DND-41 (cell line): ENCODE measurements at regions not wholly inside any gene's neighbourhood (a gene's known extent, or its start where the extent isn't known, plus 50 kb on each side); places are given as distances from the start of the nearest gene placed in this dataset.

Experiments used
- ATAC-seq: fragments of 200-7000 bp; cut with Tn5 transposase; 3 replicates; pipeline ENCODE4 v1.9.1; 2021; ENCODE audit warnings: low read depth; ENCODE audit not compliant: insufficient read depth
- DNase-seq: peaks from one replicate; pipeline ENCODE4 v3.0.0-alpha.2; 2020
- H2AFZ ChIP-seq: 2 replicates; pipeline ENCODE4 v1.6.0; 2012; ENCODE audit warnings: low read depth, low read length
- H3K27ac ChIP-seq: 2 replicates; pipeline ENCODE4 v1.5.1; 2012; ENCODE audit warnings: low read length, inconsistent platforms
- H3K27me3 ChIP-seq: fragments of 200-600 bp; sonication (generic); 2 replicates; pipeline ENCODE4 v1.6.0; 2012; ENCODE audit warnings: low read length, mild to moderate bottlenecking, inconsistent platforms; ENCODE audit not compliant: insufficient read depth, poor library complexity
- H3K36me3 ChIP-seq: 2 replicates; pipeline ENCODE4 v1.5.1; 2012; ENCODE audit warnings: low read length, inconsistent platforms; ENCODE audit not compliant: insufficient read depth
- H3K4me1 ChIP-seq: 2 replicates; pipeline ENCODE4 v1.5.1; 2012; ENCODE audit warnings: mild to moderate bottlenecking, low read length; ENCODE audit not compliant: insufficient read depth
- H3K4me2 ChIP-seq: 2 replicates; pipeline ENCODE4 v1.6.0; 2012; ENCODE audit warnings: mild to moderate bottlenecking, moderate library complexity, low read length, inconsistent platforms; ENCODE audit not compliant: insufficient read depth
- H3K4me3 ChIP-seq, 2 experiments: fragments of 200-600 bp in 1 of 2; shearing (Covaris generic) in 1 of 2; 2 replicates each; pipeline ENCODE4 v1.5.1; 2012 to 2016; ENCODE audit warnings: inconsistent platforms in 2 of 2, low read length in 2 of 2, mild to moderate bottlenecking in 2 of 2, low read depth in 1 of 2, moderate library complexity in 1 of 2
- H3K79me2 ChIP-seq: 2 replicates; pipeline ENCODE4 v1.6.0; 2012; ENCODE audit warnings: low read length, inconsistent platforms; ENCODE audit not compliant: insufficient read depth
- H3K9ac ChIP-seq: 2 replicates; pipeline ENCODE4 v1.6.0; 2012; ENCODE audit warnings: low read depth, mild to moderate bottlenecking, inconsistent platforms, low read length, moderate library complexity
- H3K9me3 ChIP-seq: 2 replicates; pipeline ENCODE4 v1.5.1; 2012; ENCODE audit warnings: low read length, moderate library complexity, mild to moderate bottlenecking, inconsistent platforms; ENCODE audit not compliant: insufficient read depth, severe bottlenecking
- H4K20me1 ChIP-seq: 2 replicates; pipeline ENCODE4 v1.6.0; 2012; ENCODE audit warnings: low read length; ENCODE audit not compliant: insufficient read depth
- EZH2 ChIP-seq: IDR thresholded peaks from 3 replicates; pipeline ENCODE4 v1.6.1; 2012; ENCODE audit warnings: borderline replicate concordance, low read depth, mild to moderate bottlenecking, moderate library complexity, low read length, inconsistent platforms; ENCODE audit not compliant: severe bottlenecking
- TF ChIP-seq, protein P1 (sequence below): IDR thresholded peaks from 2 replicates; pipeline ENCODE4 v1.5.1; 2012; ENCODE audit warnings: borderline replicate concordance, low read length, moderate library complexity, mild to moderate bottlenecking; ENCODE audit not compliant: poor library complexity, severe bottlenecking; ENCODE audit errors: extremely low read depth

DNA sequence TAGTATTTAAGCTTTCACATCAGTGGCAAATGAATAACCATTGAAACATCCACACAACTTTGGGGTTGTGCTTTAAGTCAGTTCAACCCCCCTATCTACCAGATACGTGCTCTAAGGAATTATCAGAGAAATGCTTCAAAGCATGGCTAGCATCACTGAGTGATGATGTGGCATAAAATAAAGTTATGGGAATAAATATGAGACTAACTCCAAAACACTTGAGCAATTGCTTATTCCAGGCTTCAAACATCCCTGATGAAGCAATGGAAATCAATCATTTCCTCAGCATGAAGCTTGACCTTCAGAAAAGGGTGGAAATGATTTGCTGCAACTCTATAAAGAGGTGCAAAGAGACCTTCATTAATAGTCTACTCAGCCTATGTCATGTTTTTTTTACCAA is 292.0 kb upstream of the SMC2 start:
- Histone ChIP-seq H3K4me3 (no peak overlapping the region), H3K27me3 (no peaks in the 10 kb centered on the region), H3K79me2 (no peaks in the 10 kb centered on the region), H4K20me1 (no peaks in the 10 kb centered on the region), H2AFZ (no peak overlapping the region), H3K9me3 (no peaks in the 10 kb centered on the region), H3K36me3 (no peaks in the 10 kb centered on the region), H3K4me2 (no peak overlapping the region), H3K4me1 (no peaks in the 10 kb centered on the region), H3K9ac (no peak overlapping the region), H3K27ac (no peak overlapping the region)
- TF ChIP-seq EZH2, result no peak
- TF ChIP-seq, protein P1, sequence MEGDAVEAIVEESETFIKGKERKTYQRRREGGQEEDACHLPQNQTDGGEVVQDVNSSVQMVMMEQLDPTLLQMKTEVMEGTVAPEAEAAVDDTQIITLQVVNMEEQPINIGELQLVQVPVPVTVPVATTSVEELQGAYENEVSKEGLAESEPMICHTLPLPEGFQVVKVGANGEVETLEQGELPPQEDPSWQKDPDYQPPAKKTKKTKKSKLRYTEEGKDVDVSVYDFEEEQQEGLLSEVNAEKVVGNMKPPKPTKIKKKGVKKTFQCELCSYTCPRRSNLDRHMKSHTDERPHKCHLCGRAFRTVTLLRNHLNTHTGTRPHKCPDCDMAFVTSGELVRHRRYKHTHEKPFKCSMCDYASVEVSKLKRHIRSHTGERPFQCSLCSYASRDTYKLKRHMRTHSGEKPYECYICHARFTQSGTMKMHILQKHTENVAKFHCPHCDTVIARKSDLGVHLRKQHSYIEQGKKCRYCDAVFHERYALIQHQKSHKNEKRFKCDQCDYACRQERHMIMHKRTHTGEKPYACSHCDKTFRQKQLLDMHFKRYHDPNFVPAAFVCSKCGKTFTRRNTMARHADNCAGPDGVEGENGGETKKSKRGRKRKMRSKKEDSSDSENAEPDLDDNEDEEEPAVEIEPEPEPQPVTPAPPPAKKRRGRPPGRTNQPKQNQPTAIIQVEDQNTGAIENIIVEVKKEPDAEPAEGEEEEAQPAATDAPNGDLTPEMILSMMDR, result no peak
- DNase-seq (no peak), ATAC-seq (no peak)

DNA sequence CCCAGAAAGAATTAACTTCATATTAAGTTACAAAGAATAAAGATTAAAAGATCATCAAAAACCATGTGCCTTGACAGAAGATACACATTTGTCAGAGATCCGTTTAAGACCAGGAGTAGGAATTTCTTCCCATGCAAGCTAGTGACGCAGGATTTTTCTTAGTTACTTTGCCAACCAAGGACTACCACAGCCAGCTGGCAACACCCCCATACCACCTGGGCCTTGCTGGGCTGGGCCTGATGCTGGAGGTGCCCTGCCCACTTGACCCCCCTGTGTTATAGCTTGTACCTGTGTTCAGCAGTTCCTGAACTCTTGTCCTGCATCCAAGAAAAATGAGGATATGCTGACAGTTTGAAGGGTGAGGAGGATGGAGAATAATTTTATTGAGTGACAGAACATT is 290.9 kb upstream of the SMC2 start:
- TF ChIP-seq, protein P1, result no peak
- no peak for TF ChIP-seq EZH2
- H3K79me2 ChIP-seq, result no peaks in the 10 kb centered on the region

DNA sequence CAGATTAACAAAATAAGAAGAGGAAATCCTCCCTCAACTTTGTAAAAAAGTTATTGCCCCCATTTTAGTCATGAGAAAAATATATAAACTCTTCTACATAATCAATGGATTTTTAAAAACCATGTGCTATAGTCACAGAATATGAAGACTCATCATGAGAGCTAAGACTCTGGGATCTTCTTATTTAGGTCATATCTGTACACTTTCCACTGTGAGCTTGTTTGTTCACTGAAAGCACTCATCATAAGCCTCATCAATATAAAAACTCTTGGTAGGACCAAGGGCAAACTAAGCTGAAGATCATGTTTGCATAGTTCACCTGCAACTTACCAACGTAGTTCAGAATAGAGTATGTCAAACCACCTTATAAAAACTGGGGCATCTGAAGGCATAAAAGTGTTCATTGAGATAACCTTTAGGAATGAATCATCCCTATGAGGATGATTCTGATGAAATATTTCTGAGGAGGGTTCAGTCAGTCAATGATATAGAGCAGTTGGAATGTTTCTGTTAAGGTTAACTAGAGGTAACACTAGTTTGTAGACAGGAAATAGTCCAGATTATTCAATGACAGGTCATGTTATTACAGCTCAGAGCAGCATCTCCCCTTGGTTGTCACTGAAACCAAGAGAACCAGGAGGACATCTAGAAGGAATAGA is 289.9 kb upstream of the SMC2 start:
- Histone ChIP-seq H3K4me1 (no peaks in the 10 kb centered on the region), H2AFZ (no peak overlapping the region), H3K27ac (no peak overlapping the region), H3K4me2 (no peak overlapping the region), H3K27me3 (no peaks in the 10 kb centered on the region), H3K36me3 (no peaks in the 10 kb centered on the region), H4K20me1 (no peaks in the 10 kb centered on the region), H3K9me3 (no peaks in the 10 kb centered on the region), H3K4me3 (no peak overlapping the region), H3K9ac (no peak overlapping the region), H3K79me2 (no peaks in the 10 kb centered on the region)
- TF ChIP-seq EZH2, result no peak
- TF ChIP-seq, protein P1, result no peak
- ATAC-seq, result no peak
- DNase-seq, result no peak

More for the DNA sequence above, 290.9 kb upstream of the SMC2 start:
- Histone ChIP-seq H3K27me3 (no peaks in the 10 kb centered on the region), H3K4me2 (no peak overlapping the region), H4K20me1 (no peaks in the 10 kb centered on the region), H3K9me3 (no peaks in the 10 kb centered on the region), H3K4me1 (no peaks in the 10 kb centered on the region), H2AFZ (no peak overlapping the region), H3K36me3 (no peaks in the 10 kb centered on the region), H3K4me3 (no peak overlapping the region), H3K9ac (no peak overlapping the region), H3K27ac (no peak overlapping the region)
- DNase-seq (no peak), ATAC-seq (no peak)

DNA sequence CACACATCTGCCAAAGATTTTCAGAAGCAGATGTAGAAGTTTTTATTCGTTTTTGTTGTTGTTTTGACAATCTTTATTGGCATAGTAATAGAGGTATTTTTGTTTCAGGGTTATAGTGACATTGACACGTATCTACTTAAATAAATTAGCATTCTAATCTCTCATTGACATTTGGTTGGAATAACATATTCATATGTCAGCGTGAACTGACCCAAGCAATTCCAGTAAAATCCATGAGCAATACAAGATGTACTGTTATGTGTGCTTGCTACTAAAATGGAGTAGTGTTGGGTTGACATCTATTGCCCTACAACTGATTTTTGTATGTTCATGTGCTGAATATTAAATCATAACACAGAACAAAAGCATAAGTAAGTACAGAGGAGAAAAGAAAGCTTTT is 284.4 kb upstream of the SMC2 start:
- no peak overlapping the region for H3K4me3 ChIP-seq
- no peaks in the 10 kb centered on the region for H3K79me2 ChIP-seq
- no peak for TF ChIP-seq EZH2
- TF ChIP-seq, protein P1, result no peak
- no peaks in the 10 kb centered on the region for H3K4me1 ChIP-seq
- no peaks in the 10 kb centered on the region for H4K20me1 ChIP-seq
- no peak overlapping the region for H3K9ac ChIP-seq
- no peaks in the 10 kb centered on the region for H3K36me3 ChIP-seq
- H2AFZ ChIP-seq, result no peak overlapping the region
- no peak overlapping the region for H3K27ac ChIP-seq
- no peaks in the 10 kb centered on the region for H3K9me3 ChIP-seq
- no peak overlapping the region for H3K4me2 ChIP-seq
- DNase-seq (no peak), ATAC-seq (no peak)
- H3K27me3 ChIP-seq, result no peaks in the 10 kb centered on the region
